BLaER1 (cell line): ENCODE measurements at regions not wholly inside any gene's neighbourhood (a gene's known extent, or its start where the extent isn't known, plus 50 kb on each side); places are given as distances from the start of the nearest gene placed in this dataset.
"Not testable (repeated sequence)": the region's sequence is repeated elsewhere in the genome, so short reads cannot be mapped to it uniquely, and the experiment has no call there.

ENCODE experiments used
- H3K27ac ChIP-seq: shearing (Covaris generic); formaldehyde crosslinking; 2 replicates; pipeline ENCODE4 v1.8.1; 2022
- H3K27me3 ChIP-seq: shearing (Covaris generic); formaldehyde crosslinking; 2 replicates; pipeline ENCODE4 v1.8.1; 2022
- H3K36me3 ChIP-seq: shearing (Covaris generic); formaldehyde crosslinking; 2 replicates; pipeline ENCODE4 v1.8.1; 2022
- H3K4me1 ChIP-seq: shearing (Covaris generic); formaldehyde crosslinking; 2 replicates; pipeline ENCODE4 v1.8.1; 2022
- H3K4me2 ChIP-seq: shearing (Covaris generic); formaldehyde crosslinking; 2 replicates; pipeline ENCODE4 v1.8.1; 2022
- H3K4me3 ChIP-seq: shearing (Covaris generic); formaldehyde crosslinking; 2 replicates; pipeline ENCODE4 v1.8.1; 2022
- H3K9ac ChIP-seq: shearing (Covaris generic); formaldehyde crosslinking; 2 replicates; pipeline ENCODE4 v1.8.1; 2022
- H3K9me3 ChIP-seq: shearing (Covaris generic); formaldehyde crosslinking; 2 replicates; pipeline ENCODE4 v1.8.1; 2022
- H4K20me1 ChIP-seq: shearing (Covaris generic); formaldehyde crosslinking; 2 replicates; pipeline ENCODE4 v1.8.1; 2022
- Cebpa-rat ChIP-seq: shearing (Covaris generic); IDR thresholded peaks from 2 replicates; pipeline ENCODE4 v1.8.1; 2022

- H3K27ac ChIP-seq: no peak overlapping the region
- no peaks in the 10 kb centered on the region for H3K27me3 ChIP-seq
- peaks cover 34% of the 10 kb centered on the region for H3K9me3 ChIP-seq
- no peak overlapping the region for H3K4me3 ChIP-seq
- H3K9ac ChIP-seq: no peak overlapping the region
- no peak for TF ChIP-seq Cebpa-rat
- no peaks in the 10 kb centered on the region for H3K36me3 ChIP-seq
- no peaks in the 10 kb centered on the region for H4K20me1 ChIP-seq
- H3K4me2 ChIP-seq: no peak overlapping the region
- peaks cover 16% of the 10 kb centered on the region for H3K4me1 ChIP-seq
Measured at GRCh38 chr9:85310573-85310972, 431.2 kb downstream of the AGTPBP1 start.

- Histone ChIP-seq H3K27ac (no peak overlapping the region), H3K4me2 (no peak overlapping the region), H3K4me3 (no peak overlapping the region), H3K9me3 (no peaks in the 10 kb centered on the region; the same call in 1 of the 2 replicates), H3K36me3 (no peaks in the 10 kb centered on the region), H3K27me3 (no peaks in the 10 kb centered on the region), H3K9ac (no peak overlapping the region), H4K20me1 (no peaks in the 10 kb centered on the region), H3K4me1 (peaks cover 19% of the 10 kb centered on the region)
- TF ChIP-seq Cebpa-rat: no peak
Measured at GRCh38 chr9:85303757-85304134, 438.0 kb downstream of the AGTPBP1 start.

GRCh38 chr9:85302938-85303756 lies 438.6 kb downstream of the AGTPBP1 start:
- no peak for TF ChIP-seq Cebpa-rat
- Histone ChIP-seq H3K9me3 (peaks cover 2% of the 10 kb centered on the region; the same call in 1 of the 2 replicates), H3K4me1 (peaks cover 19% of the 10 kb centered on the region), H3K4me2 (no peak overlapping the region), H3K27ac (no peak overlapping the region), H3K9ac (no peak overlapping the region), H3K27me3 (no peaks in the 10 kb centered on the region), H4K20me1 (no peaks in the 10 kb centered on the region), H3K4me3 (no peak overlapping the region), H3K36me3 (no peaks in the 10 kb centered on the region)

- H3K9ac ChIP-seq: no peak overlapping the region
- H3K4me2 ChIP-seq: 0 out of 2 replicates have a peak overlapping the region, but pooled peaks have one; percentile 34
- H3K27ac ChIP-seq: no peak overlapping the region
- no peak overlapping the region for H3K4me3 ChIP-seq
- TF ChIP-seq Cebpa-rat: no peak
- no peaks in the 10 kb centered on the region for H3K36me3 ChIP-seq
- no peaks in the 10 kb centered on the region for H3K27me3 ChIP-seq
- no peaks in the 10 kb centered on the region for H4K20me1 ChIP-seq
- H3K9me3 ChIP-seq: peaks cover 9% of the 10 kb centered on the region; the same call in 1 of the 2 replicates
- 0 out of 2 replicates have a peak, but pooled peaks cover 6% of the 10 kb centered on the region for H3K4me1 ChIP-seq
Measured at GRCh38 chr9:85298499-85298898, 443.3 kb downstream of the AGTPBP1 start.

GRCh38 chr9:85295244-85295643 lies 446.5 kb downstream of the AGTPBP1 start:
- not testable (repeated sequence) for H3K9ac ChIP-seq, H3K4me3 ChIP-seq, H3K9me3 ChIP-seq, H3K36me3 ChIP-seq, H3K27ac ChIP-seq, H3K4me2 ChIP-seq, H4K20me1 ChIP-seq, H3K27me3 ChIP-seq
- peaks cover 26% of the 10 kb centered on the region for H3K4me1 ChIP-seq

GRCh38 chr9:85292261-85292660 lies 449.5 kb downstream of the AGTPBP1 start:
- Histone ChIP-seq H3K36me3 (no peaks in the 10 kb centered on the region), H3K4me1 (peaks cover 22% of the 10 kb centered on the region), H3K4me3 (no peak overlapping the region), H3K4me2 (peak overlapping the region; percentile 67), H3K9ac (no peak overlapping the region), H3K9me3 (peaks cover 10% of the 10 kb centered on the region), H3K27me3 (0 out of 2 replicates have a peak, but pooled peaks cover 7% of the 10 kb centered on the region), H4K20me1 (no peaks in the 10 kb centered on the region), H3K27ac (no peak overlapping the region)
- TF ChIP-seq Cebpa-rat: no peak

GRCh38 chr9:85291266-85291665 lies 450.5 kb downstream of the AGTPBP1 start:
- TF ChIP-seq Cebpa-rat: no peak
- Histone ChIP-seq H3K27me3 (0 out of 2 replicates have a peak, but pooled peaks cover 7% of the 10 kb centered on the region), H3K4me2 (peak overlapping the region; percentile 67), H3K36me3 (no peaks in the 10 kb centered on the region), H3K9me3 (peaks cover 10% of the 10 kb centered on the region), H3K4me3 (no peak overlapping the region), H4K20me1 (no peaks in the 10 kb centered on the region), H3K4me1 (peaks cover 22% of the 10 kb centered on the region), H3K9ac (no peak overlapping the region), H3K27ac (no peak overlapping the region)

- Histone ChIP-seq H3K4me3 (no peak overlapping the region), H3K4me1 (peaks cover 22% of the 10 kb centered on the region), H3K27ac (no peak overlapping the region), H3K4me2 (peak overlapping the region; percentile 67), H4K20me1 (no peaks in the 10 kb centered on the region), H3K27me3 (0 out of 2 replicates have a peak, but pooled peaks cover 7% of the 10 kb centered on the region), H3K9ac (no peak overlapping the region), H3K9me3 (peaks cover 10% of the 10 kb centered on the region), H3K36me3 (no peaks in the 10 kb centered on the region)
- no peak for TF ChIP-seq Cebpa-rat
Measured at GRCh38 chr9:85290019-85290418, 451.7 kb downstream of the AGTPBP1 start.

- H3K27ac ChIP-seq: no peak overlapping the region
- no peaks in the 10 kb centered on the region for H3K36me3 ChIP-seq
- TF ChIP-seq Cebpa-rat: no peak
- no peak overlapping the region for H3K4me2 ChIP-seq
- H3K9me3 ChIP-seq: peaks cover 10% of the 10 kb centered on the region
- 0 out of 2 replicates have a peak, but pooled peaks cover 7% of the 10 kb centered on the region for H3K27me3 ChIP-seq
- H3K4me1 ChIP-seq: peaks cover 22% of the 10 kb centered on the region
- H3K9ac ChIP-seq: no peak overlapping the region
- no peaks in the 10 kb centered on the region for H4K20me1 ChIP-seq
- no peak overlapping the region for H3K4me3 ChIP-seq
Measured at GRCh38 chr9:85289142-85289541, 452.6 kb downstream of the AGTPBP1 start.

- TF ChIP-seq Cebpa-rat: no peak
- Histone ChIP-seq H3K4me1 (no peaks in the 10 kb centered on the region), H4K20me1 (no peaks in the 10 kb centered on the region), H3K27me3 (no peaks in the 10 kb centered on the region), H3K36me3 (no peaks in the 10 kb centered on the region), H3K9me3 (no peaks in the 10 kb centered on the region), H3K27ac (no peak overlapping the region), H3K4me2 (no peak overlapping the region), H3K9ac (no peak overlapping the region), H3K4me3 (no peak overlapping the region)
Measured at GRCh38 chr9:85283421-85283820, 458.3 kb downstream of the AGTPBP1 start.
